Adrenal gland (tissue), 5 donors: ENCODE measurements at regions not wholly inside any gene's neighbourhood (a gene's known extent, or its start where the extent isn't known, plus 50 kb on each side); places are given as distances from the start of the nearest gene placed in this dataset.

Experiments used
- CTCF ChIP-seq, 6 experiments: fragments of 450-650 bp in 4 of 6; fragments of 200-600 bp in 2 of 6; sonication (generic) in 1 of 6; IDR thresholded peaks; 1 replicate in 5 of 6; 2 replicates in 1 of 6; pipeline versions ENCODE4 v1.5.1 to v1.8.0; 2016 to 2021; ENCODE audit warnings: antibody characterized with exemption in 6 of 6, mild to moderate bottlenecking in 2 of 6, moderate library complexity in 1 of 6
- POLR2A ChIP-seq, 2 donors: fragments of 450-650 bp; IDR thresholded peaks; one replicate each; pipeline ENCODE4 v1.6.1; 2017; ENCODE audit warnings: antibody characterized with exemption in 2 of 2, mild to moderate bottlenecking in 2 of 2, moderate library complexity in 1 of 2
- donor health status: DM: no; HTN: no; CAD: no.

DNA sequence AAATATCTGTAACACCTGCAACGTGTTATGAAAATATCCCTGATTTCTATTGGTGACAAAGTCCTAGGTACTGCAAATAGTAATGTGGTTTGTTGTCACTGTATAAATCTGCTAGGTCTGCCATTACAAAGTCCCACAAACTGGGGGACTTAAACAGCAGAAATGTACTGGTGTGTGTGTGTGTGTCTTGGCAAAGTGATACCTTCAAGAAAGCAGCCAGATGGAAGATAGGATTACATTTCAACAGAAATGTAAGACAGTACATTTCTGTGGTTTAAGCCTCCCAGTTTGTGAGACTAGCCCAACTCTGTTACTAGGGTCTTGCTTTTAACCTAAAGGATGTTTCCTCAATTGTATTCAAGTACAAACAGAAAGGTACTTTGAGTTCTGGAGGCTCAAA, 531.7 kb downstream of the NPIPA7 start:
- no peak for TF ChIP-seq CTCF (IDR thresholded peaks at IDR 0.05)
- no peak for TF ChIP-seq POLR2A (IDR thresholded peaks at IDR 0.05)
